ENCODE measurements at regions not wholly inside any gene's neighbourhood (a gene's known extent, or its start where the extent isn't known, plus 50 kb on each side); places are given as distances from the start of the nearest gene placed in this dataset.

- H3K9me3 Mint-ChIP-seq (ENCODE audit: unreplicated experiment) = no peaks in the 10 kb centered on the region
- H3K27ac Mint-ChIP-seq (ENCODE audit: unreplicated experiment) = no peak overlapping the region
- H3K4me1 Mint-ChIP-seq (ENCODE audit: unreplicated experiment) = no peaks in the 10 kb centered on the region
- TF ChIP-seq, protein P1, sequence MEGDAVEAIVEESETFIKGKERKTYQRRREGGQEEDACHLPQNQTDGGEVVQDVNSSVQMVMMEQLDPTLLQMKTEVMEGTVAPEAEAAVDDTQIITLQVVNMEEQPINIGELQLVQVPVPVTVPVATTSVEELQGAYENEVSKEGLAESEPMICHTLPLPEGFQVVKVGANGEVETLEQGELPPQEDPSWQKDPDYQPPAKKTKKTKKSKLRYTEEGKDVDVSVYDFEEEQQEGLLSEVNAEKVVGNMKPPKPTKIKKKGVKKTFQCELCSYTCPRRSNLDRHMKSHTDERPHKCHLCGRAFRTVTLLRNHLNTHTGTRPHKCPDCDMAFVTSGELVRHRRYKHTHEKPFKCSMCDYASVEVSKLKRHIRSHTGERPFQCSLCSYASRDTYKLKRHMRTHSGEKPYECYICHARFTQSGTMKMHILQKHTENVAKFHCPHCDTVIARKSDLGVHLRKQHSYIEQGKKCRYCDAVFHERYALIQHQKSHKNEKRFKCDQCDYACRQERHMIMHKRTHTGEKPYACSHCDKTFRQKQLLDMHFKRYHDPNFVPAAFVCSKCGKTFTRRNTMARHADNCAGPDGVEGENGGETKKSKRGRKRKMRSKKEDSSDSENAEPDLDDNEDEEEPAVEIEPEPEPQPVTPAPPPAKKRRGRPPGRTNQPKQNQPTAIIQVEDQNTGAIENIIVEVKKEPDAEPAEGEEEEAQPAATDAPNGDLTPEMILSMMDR (IDR thresholded peaks at IDR 0.05) = no peak
- DNase-seq (ENCODE audit: extremely low spot score, unreplicated experiment) = no peak
- no peak overlapping the region for H3K4me3 Mint-ChIP-seq (ENCODE audit: unreplicated experiment)
- peaks cover 2% of the 10 kb centered on the region for H3K27me3 Mint-ChIP-seq (ENCODE audit: unreplicated experiment)
- no peaks in the 10 kb centered on the region for H3K36me3 Mint-ChIP-seq (ENCODE audit: unreplicated experiment)
These were observed 254.2 kb upstream of the SLC24A2 start for GRCh38 chr9:20043035-20043434.

- H3K9me3 Mint-ChIP-seq (ENCODE audit: unreplicated experiment) = no peaks in the 10 kb centered on the region
- H3K36me3 Mint-ChIP-seq (ENCODE audit: unreplicated experiment) = no peaks in the 10 kb centered on the region
- TF ChIP-seq, protein P1 (IDR thresholded peaks at IDR 0.05) = no peak
- H3K27ac Mint-ChIP-seq (ENCODE audit: unreplicated experiment) = no peak overlapping the region
- H3K4me1 Mint-ChIP-seq (ENCODE audit: unreplicated experiment) = no peaks in the 10 kb centered on the region
- H3K27me3 Mint-ChIP-seq (ENCODE audit: unreplicated experiment) = peaks cover 2% of the 10 kb centered on the region
- no peak overlapping the region for H3K4me3 Mint-ChIP-seq (ENCODE audit: unreplicated experiment)
- no peak for DNase-seq (ENCODE audit: extremely low spot score, unreplicated experiment)
These were observed 253.4 kb upstream of the SLC24A2 start for GRCh38 chr9:20042128-20042711.

DNA sequence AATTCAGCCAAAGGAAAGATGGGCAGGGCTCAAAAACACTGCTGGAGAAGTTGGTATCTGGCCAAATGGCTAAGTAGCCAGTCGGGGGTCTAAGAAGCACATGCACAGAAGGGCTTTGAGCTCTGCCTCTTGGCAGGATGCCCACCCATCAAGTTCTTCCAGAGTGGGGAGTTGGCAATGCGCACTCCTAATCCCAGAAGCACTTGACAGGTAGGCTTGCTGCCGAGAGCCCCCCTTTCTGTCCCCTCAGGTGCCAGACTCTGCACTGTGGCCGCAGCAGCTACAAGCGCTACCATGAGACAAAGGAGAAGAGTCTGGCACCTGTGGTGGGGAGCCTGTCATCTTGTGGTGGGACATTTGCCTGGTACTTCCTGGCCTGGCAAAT lies 252.9 kb upstream of the SLC24A2 start:
- DNase-seq (ENCODE audit: extremely low spot score, unreplicated experiment) = no peak
- Mint-ChIP-seq H3K9me3 (ENCODE audit: unreplicated experiment) (no peaks in the 10 kb centered on the region), H3K27me3 (ENCODE audit: unreplicated experiment) (peaks cover 2% of the 10 kb centered on the region), H3K4me3 (ENCODE audit: unreplicated experiment) (no peak overlapping the region), H3K4me1 (ENCODE audit: unreplicated experiment) (no peaks in the 10 kb centered on the region), H3K36me3 (ENCODE audit: unreplicated experiment) (no peaks in the 10 kb centered on the region), H3K27ac (ENCODE audit: unreplicated experiment) (no peak overlapping the region)
- TF ChIP-seq, protein P1 (IDR thresholded peaks at IDR 0.05) = no peak

GRCh38 chr9:20040991-20041696 lies 252.3 kb upstream of the SLC24A2 start:
- Mint-ChIP-seq H3K36me3 (ENCODE audit: unreplicated experiment) (no peaks in the 10 kb centered on the region), H3K4me1 (ENCODE audit: unreplicated experiment) (no peaks in the 10 kb centered on the region), H3K27ac (ENCODE audit: unreplicated experiment) (no peak overlapping the region), H3K9me3 (ENCODE audit: unreplicated experiment) (no peaks in the 10 kb centered on the region), H3K4me3 (ENCODE audit: unreplicated experiment) (no peak overlapping the region), H3K27me3 (ENCODE audit: unreplicated experiment) (peaks cover 2% of the 10 kb centered on the region)
- TF ChIP-seq, protein P1 (IDR thresholded peaks at IDR 0.05) = no peak
- DNase-seq (ENCODE audit: extremely low spot score, unreplicated experiment) = no peak

- Mint-ChIP-seq H3K27ac (ENCODE audit: unreplicated experiment) (no peak overlapping the region), H3K36me3 (ENCODE audit: unreplicated experiment) (no peaks in the 10 kb centered on the region), H3K4me1 (ENCODE audit: unreplicated experiment) (no peaks in the 10 kb centered on the region)
These were observed 248.9 kb upstream of the SLC24A2 start for GRCh38 chr9:20037699-20038098.

More at GRCh38 chr9:20037699-20038098, 248.9 kb upstream of the SLC24A2 start:
- no peak overlapping the region for H3K4me3 Mint-ChIP-seq (ENCODE audit: unreplicated experiment)
- H3K27me3 Mint-ChIP-seq (ENCODE audit: unreplicated experiment) = peaks cover 2% of the 10 kb centered on the region
- no peaks in the 10 kb centered on the region for H3K9me3 Mint-ChIP-seq (ENCODE audit: unreplicated experiment)
- DNase-seq (ENCODE audit: extremely low spot score, unreplicated experiment) = no peak
- TF ChIP-seq, protein P1 (IDR thresholded peaks at IDR 0.05) = no peak
